ENCODE measurements at regions not wholly inside any gene's neighbourhood (a gene's known extent, or its start where the extent isn't known, plus 50 kb on each side); places are given as distances from the start of the nearest gene placed in this dataset.

- H3K36me3 Mint-ChIP-seq (ENCODE audit: low read depth), result peaks cover 21% of the 10 kb centered on the region
- peak overlapping the region; percentile 99 for H3K27ac Mint-ChIP-seq
- peaks cover 38% of the 10 kb centered on the region for H3K9me3 Mint-ChIP-seq
- H3K4me3 Mint-ChIP-seq, result peak overlapping the region; percentile 91
- peaks cover 2% of the 10 kb centered on the region for H3K27me3 Mint-ChIP-seq (ENCODE audit: low read depth, poor library complexity)
- DNase-seq, result no peak
- no peak for TF ChIP-seq CTCF (IDR thresholded peaks at IDR 0.05)
- H3K4me1 Mint-ChIP-seq, result peaks cover 17% of the 10 kb centered on the region
These were observed 97.8 kb downstream of the ZNF674 start for GRCh38 chrX:46447384-46447783.

- peaks cover 2% of the 10 kb centered on the region for H3K27me3 Mint-ChIP-seq (ENCODE audit: low read depth, poor library complexity)
- no peak for TF ChIP-seq CTCF (IDR thresholded peaks at IDR 0.05)
- peaks cover 36% of the 10 kb centered on the region for H3K9me3 Mint-ChIP-seq
- H3K27ac Mint-ChIP-seq, result peak overlapping the region; percentile 99
- peak overlapping the region; percentile 91 for H3K4me3 Mint-ChIP-seq
- peaks cover 17% of the 10 kb centered on the region for H3K4me1 Mint-ChIP-seq
- peak; percentile 88 for DNase-seq
- H3K36me3 Mint-ChIP-seq (ENCODE audit: low read depth), result peaks cover 16% of the 10 kb centered on the region
These were observed 98.4 kb downstream of the ZNF674 start for GRCh38 chrX:46446727-46447378.

GRCh38 chrX:46444011-46444410 is 101.2 kb downstream of the ZNF674 start:
- H3K4me1 Mint-ChIP-seq, result peaks cover 17% of the 10 kb centered on the region
- H3K4me3 Mint-ChIP-seq, result no peak overlapping the region
- DNase-seq, result no peak
- no peaks in the 10 kb centered on the region for H3K36me3 Mint-ChIP-seq (ENCODE audit: low read depth)
- H3K27me3 Mint-ChIP-seq (ENCODE audit: low read depth, poor library complexity), result peaks cover 2% of the 10 kb centered on the region
- no peak overlapping the region for H3K27ac Mint-ChIP-seq
- TF ChIP-seq CTCF (IDR thresholded peaks at IDR 0.05), result no peak
- peaks cover 43% of the 10 kb centered on the region for H3K9me3 Mint-ChIP-seq

GRCh38 chrX:46436744-46437143 is 108.5 kb downstream of the ZNF674 start:
- H3K4me1 Mint-ChIP-seq, result no peaks in the 10 kb centered on the region
- no peak for TF ChIP-seq CTCF (IDR thresholded peaks at IDR 0.05)
- no peak overlapping the region for H3K27ac Mint-ChIP-seq
- H3K9me3 Mint-ChIP-seq, result peaks cover 36% of the 10 kb centered on the region
- no peak overlapping the region for H3K4me3 Mint-ChIP-seq
- H3K36me3 Mint-ChIP-seq (ENCODE audit: low read depth), result no peaks in the 10 kb centered on the region
- no peak for DNase-seq
- H3K27me3 Mint-ChIP-seq (ENCODE audit: low read depth, poor library complexity), result no peaks in the 10 kb centered on the region

- no peaks in the 10 kb centered on the region for H3K36me3 Mint-ChIP-seq (ENCODE audit: low read depth)
- no peak for TF ChIP-seq CTCF (IDR thresholded peaks at IDR 0.05)
- H3K4me3 Mint-ChIP-seq, result no peak overlapping the region
- H3K27me3 Mint-ChIP-seq (ENCODE audit: low read depth, poor library complexity), result no peaks in the 10 kb centered on the region
- DNase-seq, result no peak
- H3K9me3 Mint-ChIP-seq, result peaks cover 32% of the 10 kb centered on the region
- no peaks in the 10 kb centered on the region for H3K4me1 Mint-ChIP-seq
- no peak overlapping the region for H3K27ac Mint-ChIP-seq
These were observed 111.3 kb downstream of the ZNF674 start for GRCh38 chrX:46433892-46434291.
